Tibial artery (tissue), 4 donors: ENCODE measurements at regions not wholly inside any gene's neighbourhood (a gene's known extent, or its start where the extent isn't known, plus 50 kb on each side); places are given as distances from the start of the nearest gene placed in this dataset.

Experiments used
- DNase-seq, 2 donors: peaks; one replicate each; pipeline ENCODE4 v3.0.0-alpha.2; 2019
- H3K27ac ChIP-seq, 2 donors: fragments of 200-600 bp; sonication (generic) in 1 of 2; 1 replicate in 1 of 2; 2 replicates in 1 of 2; pipeline ENCODE4 v1.5.1; 2018 to 2019; ENCODE audit warnings: mild to moderate bottlenecking in 1 of 2
- H3K27me3 ChIP-seq, 2 donors: fragments of 200-600 bp; sonication (generic) in 1 of 2; one replicate each; pipeline versions ENCODE4 v1.5.1 to v1.6.0; 2016 to 2019
- H3K36me3 ChIP-seq, 3 donors: fragments of 200-600 bp; sonication (generic) in 2 of 3; one replicate each; pipeline ENCODE4 v1.5.1; 2016 to 2019; ENCODE audit warnings: mild to moderate bottlenecking in 2 of 3
- H3K4me1 ChIP-seq, 4 donors: fragments of 200-600 bp; sonication (generic) in 2 of 4; 1 replicate in 3 of 4; 2 replicates in 1 of 4; pipeline ENCODE4 v1.5.1; 2016 to 2019
- H3K4me3 ChIP-seq, 2 donors: fragments of 200-600 bp; sonication (generic) in 1 of 2; 1 replicate in 1 of 2; 2 replicates in 1 of 2; pipeline ENCODE4 v1.5.1; 2018 to 2019; ENCODE audit warnings: mild to moderate bottlenecking in 2 of 2
- H3K9me3 ChIP-seq, 3 donors: fragments of 200-600 bp; sonication (generic) in 1 of 3; one replicate each; pipeline ENCODE4 v1.5.1; 2016 to 2019
- CTCF ChIP-seq, 2 experiments: fragments of 200-600 bp in 1 of 2; fragments of 450-650 bp in 1 of 2; IDR thresholded peaks; one replicate each; pipeline ENCODE4 v1.5.1; 2017 to 2019; ENCODE audit warnings: antibody characterized with exemption in 2 of 2, mild to moderate bottlenecking in 1 of 2, moderate library complexity in 1 of 2
- intact Hi-C: fragments of 100-400 bp; cut with DNase I; formaldehyde crosslinking; loops from one replicate; pipeline ENCODE4 v1.15.0; 2023; ENCODE audit warnings: low total_unique reads

GRCh38 chr10:128489324-128490247 lies 363.4 kb upstream of the MKI67 start:
- H3K9me3 ChIP-seq: peaks cover 0 to 6% (median 0%) of the 10 kb centered on the region in 3 donors
- no peak overlapping the region for H3K27ac ChIP-seq
- intact Hi-C loops: no loop called here
- no peak for DNase-seq
- no peaks in the 10 kb centered on the region for H3K36me3 ChIP-seq
- H3K4me1 ChIP-seq: no peaks in the 10 kb centered on the region
- no peaks in the 10 kb centered on the region for H3K27me3 ChIP-seq
- TF ChIP-seq CTCF (IDR thresholded peaks at IDR 0.05): no peak
- H3K4me3 ChIP-seq: no peak overlapping the region

GRCh38 chr10:128491686-128492085 lies 365.5 kb upstream of the MKI67 start:
- H3K4me1 ChIP-seq: no peaks in the 10 kb centered on the region
- peaks cover 0 to 6% (median 0%) of the 10 kb centered on the region in 3 donors for H3K9me3 ChIP-seq
- no peak for TF ChIP-seq CTCF (IDR thresholded peaks at IDR 0.05)
- intact Hi-C loops: no loop called here
- H3K4me3 ChIP-seq: no peak overlapping the region
- no peaks in the 10 kb centered on the region for H3K36me3 ChIP-seq
- H3K27ac ChIP-seq: no peak overlapping the region
- DNase-seq: no peak
- H3K27me3 ChIP-seq: no peaks in the 10 kb centered on the region

- no peak for DNase-seq
- no peaks in the 10 kb centered on the region for H3K27me3 ChIP-seq
- TF ChIP-seq CTCF (IDR thresholded peaks at IDR 0.05): no peak
- H3K36me3 ChIP-seq: no peaks in the 10 kb centered on the region
- no peak overlapping the region for H3K4me3 ChIP-seq
- intact Hi-C loops: no loop called here
- no peak overlapping the region for H3K27ac ChIP-seq
- no peaks in the 10 kb centered on the region for H3K9me3 ChIP-seq
- no peaks in the 10 kb centered on the region for H3K4me1 ChIP-seq
These were observed 367.6 kb upstream of the MKI67 start for GRCh38 chr10:128493811-128494210.

GRCh38 chr10:128494665-128495064 lies 368.4 kb upstream of the MKI67 start:
- no peak for TF ChIP-seq CTCF (IDR thresholded peaks at IDR 0.05)
- Histone ChIP-seq H3K9me3 (no peaks in the 10 kb centered on the region), H3K4me3 (no peak overlapping the region), H3K27ac (no peak overlapping the region), H3K4me1 (no peaks in the 10 kb centered on the region), H3K36me3 (no peaks in the 10 kb centered on the region), H3K27me3 (no peaks in the 10 kb centered on the region)
- no peak for DNase-seq
- intact Hi-C loops: no loop called here

GRCh38 chr10:128497660-128498377 lies 371.6 kb upstream of the MKI67 start:
- H3K27me3 ChIP-seq: no peaks in the 10 kb centered on the region
- H3K9me3 ChIP-seq: no peaks in the 10 kb centered on the region
- no peak for DNase-seq
- H3K27ac ChIP-seq: no peak overlapping the region
- H3K4me1 ChIP-seq: no peaks in the 10 kb centered on the region
- no peak for TF ChIP-seq CTCF (IDR thresholded peaks at IDR 0.05)
- intact Hi-C loops: no loop called here
- no peak overlapping the region for H3K4me3 ChIP-seq
- no peaks in the 10 kb centered on the region for H3K36me3 ChIP-seq
